Upper lobe of left lung (tissue), 4 donors: ENCODE measurements at regions not wholly inside any gene's neighbourhood (a gene's known extent, or its start where the extent isn't known, plus 50 kb on each side); places are given as distances from the start of the nearest gene placed in this dataset.

Experiments used
- CTCF ChIP-seq, 6 experiments: fragments of 450-650 bp in 4 of 6; fragments of 200-600 bp in 2 of 6; sonication (generic) in 2 of 6; IDR thresholded peaks; one replicate each; pipeline ENCODE4 v1.5.1; 2016 to 2019; ENCODE audit warnings: antibody characterized with exemption in 6 of 6
- POLR2AphosphoS5 ChIP-seq, 2 donors: sonication (generic); formaldehyde crosslinking; IDR thresholded peaks; one replicate each; pipeline ENCODE4 v1.5.1; 2017; ENCODE audit warnings: antibody characterized with exemption in 2 of 2

- no peak for TF ChIP-seq CTCF (IDR thresholded peaks at IDR 0.05)
- no peak for TF ChIP-seq POLR2AphosphoS5 (IDR thresholded peaks at IDR 0.05)
Measured at GRCh38 chr18:30650499-30650898, 392.0 kb downstream of the DSC3 start.
